Glomerular endothelial cell (primary cell): ENCODE measurements at regions not wholly inside any gene's neighbourhood (a gene's known extent, or its start where the extent isn't known, plus 50 kb on each side); places are given as distances from the start of the nearest gene placed in this dataset.
"Not testable (repeated sequence)": the region's sequence is repeated elsewhere in the genome, so short reads cannot be mapped to it uniquely, and the experiment has no call there.

ENCODE experiments used
- DNase-seq: peaks from one replicate; pipeline ENCODE4 v3.0.0-alpha.2; 2011; ENCODE audit warnings: low read depth, low spot score; ENCODE audit errors: extremely low read depth

DNA sequence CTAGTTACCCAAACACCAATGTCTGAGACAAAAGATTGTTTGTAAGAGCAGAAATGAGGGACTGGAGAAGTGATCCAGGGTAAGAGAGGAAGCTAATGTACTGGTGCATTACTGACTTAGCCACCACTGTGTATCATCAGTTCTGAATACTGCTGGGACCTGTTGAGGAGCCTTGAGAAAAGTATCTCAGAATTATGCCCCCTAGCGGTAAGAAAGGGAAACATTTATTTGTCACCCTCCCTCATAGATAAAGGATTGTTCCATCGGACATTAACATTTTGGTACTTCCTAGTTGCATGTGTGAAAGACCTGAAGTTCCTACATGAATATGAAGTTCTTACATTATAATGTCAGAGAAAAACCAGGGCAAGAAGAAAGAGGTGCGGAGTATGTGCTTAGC lies 612.5 kb downstream of the FSCB start:
- DNase-seq, result no peak

- no peak for DNase-seq
Measured at GRCh38 chr14:43887523-43887922, 619.6 kb downstream of the FSCB start.

DNA sequence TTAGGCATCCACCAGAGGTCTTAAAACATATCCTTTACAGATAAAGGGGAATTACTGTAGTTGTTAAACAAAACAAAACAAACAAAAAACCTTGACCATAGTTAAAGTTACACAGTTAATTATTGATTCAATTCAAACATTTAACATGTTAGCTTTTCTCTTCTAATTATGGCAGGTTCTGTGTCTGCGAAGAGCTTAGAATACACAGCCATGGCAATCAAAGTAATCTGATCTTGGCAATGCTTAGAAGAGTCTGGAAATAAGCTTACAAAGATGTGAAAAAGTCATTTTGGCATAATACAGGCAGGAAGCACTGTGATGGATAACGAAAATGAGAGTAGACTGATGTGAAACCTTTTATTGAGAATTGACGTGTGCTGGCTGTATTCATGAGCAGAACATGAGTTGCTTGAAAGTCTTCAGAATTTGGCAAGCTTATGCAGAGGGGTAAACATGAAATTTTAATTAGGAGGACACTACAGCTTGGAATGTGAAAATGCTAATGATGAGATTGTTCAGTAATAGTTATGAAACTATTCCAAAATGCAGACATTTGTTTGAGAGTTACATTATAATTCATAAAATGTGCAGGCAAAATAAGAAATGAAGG lies 629.6 kb downstream of the FSCB start:
- no peak for DNase-seq

GRCh38 chr14:43872752-43873655 lies 634.1 kb downstream of the FSCB start:
- DNase-seq, result no peak

DNA sequence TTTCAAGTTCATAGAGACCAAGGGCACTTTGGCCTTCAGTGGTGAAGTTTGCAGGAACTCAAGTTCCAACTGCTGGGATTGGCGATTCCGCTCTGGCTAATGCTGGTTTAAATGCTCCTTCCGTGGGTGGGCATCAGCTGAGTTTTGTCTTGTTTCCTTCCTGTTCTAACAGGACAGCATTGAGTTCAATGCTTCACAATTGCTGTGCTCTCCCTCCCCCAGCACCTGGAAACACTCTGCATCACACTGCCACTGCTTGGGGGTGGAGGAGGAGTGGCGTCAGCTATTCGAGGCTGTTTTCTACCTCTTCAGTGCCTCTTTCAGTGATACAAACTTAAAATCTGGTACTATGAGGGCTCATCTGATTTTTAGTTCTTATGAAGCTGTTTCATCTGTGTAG lies 634.9 kb downstream of the FSCB start:
- no peak for DNase-seq

DNA sequence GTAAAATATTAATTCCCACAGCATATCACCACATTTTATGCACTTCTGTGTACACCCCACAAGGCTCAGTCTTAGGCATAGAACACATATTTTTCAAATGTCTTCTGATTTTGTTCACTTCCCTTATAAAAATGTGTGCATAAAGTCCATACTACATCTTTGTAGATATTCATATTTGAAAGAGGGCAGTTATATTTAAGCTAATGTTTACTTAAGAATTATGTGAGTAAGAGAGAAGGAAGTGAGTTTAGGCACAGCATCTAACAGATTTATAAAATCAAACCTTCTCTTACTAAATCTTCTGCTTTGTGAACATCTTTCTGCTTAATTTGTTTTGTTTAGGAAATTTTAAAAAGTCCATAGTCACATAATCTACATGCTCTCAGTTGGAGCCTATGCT lies 648.1 kb downstream of the FSCB start:
- no peak for DNase-seq

- DNase-seq, result no peak
Measured at GRCh38 chr14:43855556-43855955, 651.5 kb downstream of the FSCB start.

- no peak for DNase-seq
Measured at GRCh38 chr14:43853541-43853940, 653.5 kb downstream of the FSCB start.

- no peak for DNase-seq
Measured at GRCh38 chr14:43803076-43803689, 703.9 kb downstream of the FSCB start.

- DNase-seq, result no peak
Measured at GRCh38 chr14:43795600-43796228, 711.4 kb downstream of the FSCB start.

- no peak for DNase-seq
Measured at GRCh38 chr14:43793579-43793978, 713.5 kb downstream of the FSCB start.

DNA sequence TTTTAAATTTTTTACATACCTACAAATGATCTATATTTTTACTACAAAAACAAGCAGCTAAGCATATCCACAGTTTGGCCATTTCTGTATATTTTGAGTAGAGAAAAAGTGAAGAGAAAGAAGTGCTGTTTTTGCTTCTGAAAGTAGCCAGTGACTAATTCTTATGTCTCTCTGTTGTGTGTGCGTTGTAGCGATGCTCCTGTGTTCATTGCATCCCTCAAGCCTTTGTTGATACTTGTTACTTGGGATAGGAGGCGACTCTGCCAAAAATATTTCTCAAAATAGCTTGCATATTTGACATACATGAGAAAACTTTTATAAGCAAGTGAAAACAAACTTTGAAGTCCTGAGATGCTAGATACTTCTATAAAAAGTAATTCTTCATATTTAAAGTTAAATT lies 714.1 kb downstream of the FSCB start:
- DNase-seq, result no peak

- no peak for DNase-seq
Measured at GRCh38 chr14:43790681-43791080, 716.4 kb downstream of the FSCB start.

- no peak for DNase-seq
Measured at GRCh38 chr14:43789458-43789857, 717.6 kb downstream of the FSCB start.

GRCh38 chr14:43786066-43786762 lies 720.9 kb downstream of the FSCB start:
- DNase-seq, result no peak

GRCh38 chr14:43784432-43784831 lies 722.7 kb downstream of the FSCB start:
- DNase-seq, result not testable (repeated sequence)

DNA sequence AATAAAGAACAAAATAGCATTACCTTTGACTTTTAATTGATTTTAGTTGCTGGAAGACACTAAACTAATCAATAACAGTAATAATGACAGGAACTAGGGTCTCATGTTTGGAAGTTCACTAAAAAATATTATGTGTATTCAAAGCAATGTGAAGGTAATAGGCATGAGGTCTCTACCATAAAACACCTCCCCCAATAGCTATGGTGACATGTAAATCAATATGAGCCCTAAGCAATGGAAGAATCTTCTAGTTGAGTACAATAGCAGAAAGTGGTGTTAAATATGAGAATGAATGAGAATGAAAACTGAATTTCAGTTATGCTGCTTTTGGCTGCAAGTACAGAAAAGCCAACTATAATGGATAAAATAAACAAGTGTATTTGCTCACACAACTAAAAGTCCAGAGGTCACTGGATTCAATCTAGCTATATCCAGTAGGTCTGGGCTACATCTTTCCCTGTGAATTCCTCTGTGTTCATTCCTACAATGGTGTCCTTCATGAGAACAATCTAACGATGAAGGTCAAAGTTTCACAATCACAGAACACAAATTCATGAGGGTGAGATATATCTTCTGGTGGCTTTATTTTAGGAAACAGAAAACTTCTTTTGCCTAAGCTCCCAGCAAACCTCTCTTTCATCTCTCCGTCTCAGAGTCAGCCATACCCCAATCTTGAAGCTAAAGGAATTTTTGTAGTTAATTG lies 728.0 kb downstream of the FSCB start:
- DNase-seq, result no peak

- no peak for DNase-seq
Measured at GRCh38 chr14:43778570-43778936, 728.5 kb downstream of the FSCB start.

- DNase-seq, result no peak
Measured at GRCh38 chr14:43765474-43765873, 741.6 kb downstream of the FSCB start.

- no peak for DNase-seq
Measured at GRCh38 chr14:43764433-43764832, 742.6 kb downstream of the FSCB start.
